ENCODE measurements at regions not wholly inside any gene's neighbourhood (a gene's known extent, or its start where the extent isn't known, plus 50 kb on each side); places are given as distances from the start of the nearest gene placed in this dataset.
A peak's percentile ranks its signal among the peaks of the same experiment; 100 is the strongest.

GRCh38 chr4:67122029-67122428 lies 423.3 kb downstream of the CENPC start:
- no peak overlapping the region for H3K27ac ChIP-seq
- TF ChIP-seq CTCF (conservative IDR thresholded peaks at IDR 0.05), result peak; percentile 94

- H3K27ac ChIP-seq, result no peak overlapping the region
- no peak for TF ChIP-seq CTCF (conservative IDR thresholded peaks at IDR 0.05)
Observed at GRCh38 chr4:67120369-67120768, 424.9 kb downstream of the CENPC start.

- TF ChIP-seq CTCF (conservative IDR thresholded peaks at IDR 0.05), result no peak
- no peak overlapping the region for H3K27ac ChIP-seq
Observed at GRCh38 chr4:67109276-67109675, 436.0 kb downstream of the CENPC start.

- no peak for TF ChIP-seq CTCF (conservative IDR thresholded peaks at IDR 0.05)
- no peak overlapping the region; the same call in 1 of the 2 replicates for H3K27ac ChIP-seq
Observed at GRCh38 chr4:67106861-67107460, 438.3 kb downstream of the CENPC start.

- H3K27ac ChIP-seq, result no peak overlapping the region
- no peak for TF ChIP-seq CTCF (conservative IDR thresholded peaks at IDR 0.05)
Observed at GRCh38 chr4:67104145-67104544, 441.2 kb downstream of the CENPC start.

GRCh38 chr4:67103001-67103747 lies 442.1 kb downstream of the CENPC start:
- no peak overlapping the region for H3K27ac ChIP-seq
- peak; percentile 20; the same call in 1 of the 2 replicates for TF ChIP-seq CTCF (conservative IDR thresholded peaks at IDR 0.05)

- H3K27ac ChIP-seq, result no peak overlapping the region
- TF ChIP-seq CTCF (conservative IDR thresholded peaks at IDR 0.05), result no peak
Observed at GRCh38 chr4:67101612-67102011, 443.7 kb downstream of the CENPC start.
